H1 (cell line): ENCODE measurements at regions not wholly inside any gene's neighbourhood (a gene's known extent, or its start where the extent isn't known, plus 50 kb on each side); places are given as distances from the start of the nearest gene placed in this dataset.

Experiments
- CTCF ChIA-PET: fragments of 300-600 bp; sonication (Branson Sonifier 250); formaldehyde crosslinking; loops from one replicate; lab custom pipeline; 2021; ENCODE audit not compliant: partially characterized antibody; lab: Charles Lee
- POLR2A ChIA-PET: fragments of 300-600 bp; sonication (Branson Sonifier 250); formaldehyde crosslinking; loops from one replicate; lab custom pipeline; 2021; ENCODE audit warnings: inconsistent platforms; ENCODE audit not compliant: partially characterized antibody; lab: Charles Lee
- DNase-seq, 2 experiments: peaks; one replicate each; pipeline versions ENCODE4 v3.0.0 to v3.0.0-alpha.2; 2010 to 2022; ENCODE audit warnings: low spot score in 2 of 2, low read depth in 1 of 2, mixed read lengths in 1 of 2
- FAIRE-seq: peaks from 2 replicates; lab custom pipeline; 2011; peaks lifted over from hg19 to GRCh38; lab: Jason Lieb, UNC
- H2AFZ ChIP-seq: 2 replicates; pipeline ENCODE4 v1.8.1; 2012; ENCODE audit warnings: low read length, inconsistent platforms
- H2AK5ac ChIP-seq: 2 replicates; pipeline ENCODE4 v1.6.1; 2013; ENCODE audit warnings: low read depth, low read length
- H2BK120ac ChIP-seq: replicated peaks from 2 replicates; pipeline ENCODE3; 2013; ENCODE audit warnings: low read depth, low read length, inconsistent platforms
- H2BK12ac ChIP-seq: 2 replicates; pipeline ENCODE4 v1.6.1; 2013; ENCODE audit warnings: low read depth, low read length
- H2BK15ac ChIP-seq: 2 replicates; pipeline ENCODE4 v1.6.1; 2013; ENCODE audit warnings: low read length
- H2BK20ac ChIP-seq: 2 replicates; pipeline ENCODE4 v1.6.1; 2013; ENCODE audit warnings: low read length
- H2BK5ac ChIP-seq: 2 replicates; pipeline ENCODE4 v1.6.1; 2013; ENCODE audit warnings: low read depth, low read length
- H3K14ac ChIP-seq: 2 replicates; pipeline ENCODE4 v1.6.1; 2013; ENCODE audit warnings: inconsistent platforms; ENCODE audit not compliant: insufficient read length
- H3K18ac ChIP-seq: 2 replicates; pipeline ENCODE4 v1.6.1; 2013; ENCODE audit warnings: low read length; ENCODE audit errors: extremely low read depth
- H3K23ac ChIP-seq: 2 replicates; pipeline ENCODE4 v1.6.1; 2013; ENCODE audit warnings: inconsistent platforms; ENCODE audit not compliant: insufficient read length
- H3K23me2 ChIP-seq: 2 replicates; pipeline ENCODE4 v1.6.1; 2013; ENCODE audit warnings: low read depth, low read length
- H3K27ac ChIP-seq: 2 replicates; pipeline ENCODE4 v1.6.1; 2011; ENCODE audit warnings: low read depth, low read length, inconsistent platforms
- H3K27me3 ChIP-seq, 4 experiments: replicated peaks in 1 of 4; 1 replicate in 1 of 4; 2 replicates in 3 of 4; pipeline versions ENCODE4 v1.6.1 to v1.8.1; 2011 to 2013; ENCODE audit warnings: low read length in 3 of 4, mild to moderate bottlenecking in 3 of 4, inconsistent platforms in 2 of 4, mixed read lengths in 2 of 4, moderate library complexity in 1 of 4; ENCODE audit not compliant: control insufficient read depth in 3 of 4, insufficient read depth in 3 of 4; ENCODE audit errors: extremely low read depth in 1 of 4
- H3K36me3 ChIP-seq, 4 experiments: 2 replicates each; pipeline versions ENCODE4 v1.6.1 to v1.8.1; 2011 to 2013; ENCODE audit warnings: mild to moderate bottlenecking in 4 of 4, low read length in 3 of 4, moderate library complexity in 2 of 4, control low read depth in 1 of 4, inconsistent platforms in 1 of 4; ENCODE audit not compliant: insufficient read depth in 4 of 4, control insufficient read depth in 2 of 4
- H3K4ac ChIP-seq: replicated peaks from 2 replicates; pipeline ENCODE3; 2013; ENCODE audit warnings: low read length, low read depth, mixed read lengths, inconsistent platforms; ENCODE audit not compliant: insufficient read length
- H3K4me1 ChIP-seq, 4 experiments: replicated peaks in 1 of 4; 1 replicate in 1 of 4; 2 replicates in 3 of 4; pipeline versions ENCODE4 v1.6.1 to v1.8.1; 2011 to 2013; ENCODE audit warnings: low read length in 3 of 4, inconsistent platforms in 2 of 4, mixed read lengths in 1 of 4; ENCODE audit not compliant: insufficient read depth in 4 of 4, control insufficient read depth in 3 of 4
- H3K4me2 ChIP-seq, 2 experiments: 2 replicates each; pipeline versions ENCODE4 v1.6.1 to v1.8.1; 2011 to 2013; ENCODE audit warnings: low read depth in 2 of 2, low read length in 2 of 2, control low read depth in 1 of 2, inconsistent platforms in 1 of 2, mild to moderate bottlenecking in 1 of 2; ENCODE audit not compliant: insufficient read depth in 1 of 2
- H3K4me3 ChIP-seq, 4 experiments: fragments of 200-600, 300-600 bp in 1 of 4; sonication (generic), shearing (Covaris generic), sonication (Bioruptor Twin) in 1 of 4; 2 replicates each; pipeline versions ENCODE4 v1.5.1 to v1.8.1; 2011 to 2016; ENCODE audit warnings: low read length in 4 of 4, low read depth in 3 of 4, control low read depth in 2 of 4, inconsistent platforms in 2 of 4, mild to moderate bottlenecking in 2 of 4, mixed read lengths in 1 of 4, moderate library complexity in 1 of 4; ENCODE audit not compliant: insufficient read depth in 2 of 4; ENCODE audit errors: extremely low read depth in 1 of 4
- H3K56ac ChIP-seq: replicated peaks from 2 replicates; pipeline ENCODE3; 2013; ENCODE audit warnings: low read depth, mild to moderate bottlenecking, mixed read lengths, low read length, inconsistent platforms; ENCODE audit not compliant: insufficient read length
- H3K79me1 ChIP-seq: 2 replicates; pipeline ENCODE4 v1.6.1; 2013; ENCODE audit warnings: low read depth, low read length, control low read depth
- H3K79me2 ChIP-seq, 2 experiments: 2 replicates each; pipeline versions ENCODE4 v1.6.1 to v1.8.1; 2012 to 2013; ENCODE audit warnings: low read length in 2 of 2, mild to moderate bottlenecking in 2 of 2, inconsistent platforms in 1 of 2; ENCODE audit not compliant: insufficient read depth in 2 of 2, control insufficient read depth in 1 of 2
- H3K9ac ChIP-seq, 4 experiments: replicated peaks in 1 of 4; 1 replicate in 1 of 4; 2 replicates in 3 of 4; pipeline versions ENCODE4 v1.6.1 to v1.8.1; 2011 to 2013; ENCODE audit warnings: low read depth in 3 of 4, low read length in 3 of 4, control low read depth in 2 of 4, mild to moderate bottlenecking in 2 of 4, moderate library complexity in 2 of 4, inconsistent platforms in 1 of 4; ENCODE audit errors: extremely low read depth in 1 of 4
- H3K9me3 ChIP-seq, 2 experiments: 2 replicates each; pipeline versions ENCODE4 v1.6.1 to v1.8.1; 2012 to 2013; ENCODE audit warnings: mild to moderate bottlenecking in 2 of 2, moderate library complexity in 2 of 2, control low read depth in 1 of 2, inconsistent platforms in 1 of 2, low read depth in 1 of 2, low read length in 1 of 2, mixed read lengths in 1 of 2; ENCODE audit not compliant: insufficient read depth in 2 of 2
- H4K20me1 ChIP-seq, 2 experiments: replicated peaks in 1 of 2; 2 replicates each; pipeline versions ENCODE3 to v1.8.1; 2011 to 2013; ENCODE audit warnings: inconsistent platforms in 2 of 2, low read length in 2 of 2, mild to moderate bottlenecking in 1 of 2; ENCODE audit not compliant: insufficient read depth in 2 of 2, control insufficient read depth in 1 of 2
- H4K5ac ChIP-seq: 2 replicates; pipeline ENCODE4 v1.6.1; 2013; ENCODE audit warnings: low read length, low read depth, mixed read lengths, inconsistent platforms; ENCODE audit not compliant: insufficient read length
- H4K8ac ChIP-seq: 2 replicates; pipeline ENCODE4 v1.8.0; 2013; ENCODE audit warnings: mild to moderate bottlenecking, moderate library complexity, low read length, inconsistent platforms; ENCODE audit not compliant: insufficient read depth; ENCODE audit errors: extremely low read depth
- H4K91ac ChIP-seq: replicated peaks from 2 replicates; pipeline ENCODE3; 2013; ENCODE audit warnings: low read length, mixed read lengths, inconsistent platforms; ENCODE audit not compliant: insufficient read length
- CTBP2 ChIP-seq: IDR thresholded peaks from 2 replicates; pipeline ENCODE4 v1.7.0; 2011; ENCODE audit warnings: borderline replicate concordance, mild to moderate bottlenecking, moderate library complexity, mixed read lengths, low read length; ENCODE audit not compliant: insufficient read depth, insufficient read length
- RNF2 ChIP-seq: fragments of 200-900, 300-1000 bp; sonication (generic); IDR thresholded peaks from 2 replicates; pipeline ENCODE4 v1.7.1; 2016; ENCODE audit warnings: borderline replicate concordance, low read depth, mild to moderate bottlenecking, antibody characterized with exemption, low read length; ENCODE audit not compliant: poor library complexity, severe bottlenecking; ENCODE audit errors: missing control alignments
- SP2 ChIP-seq: IDR thresholded peaks from 2 replicates; pipeline ENCODE4 v1.6.1; 2012; ENCODE audit warnings: mild to moderate bottlenecking, low read length, inconsistent platforms
- WGBS, 2 experiments: shearing (Covaris generic) in 1 of 2; methylation state at CpG; one replicate each; pipeline versions ENCODE4 v1.1.6 to v1.1.7; 2013 to 2015; ENCODE audit warnings: low lambda C conversion rate in 2 of 2, mixed read lengths in 2 of 2, inconsistent platforms in 1 of 2, low coverage in 1 of 2, missing lambda C conversion rate in 1 of 2; ENCODE audit not compliant: insufficient replicate concordance in 2 of 2, insufficient coverage in 1 of 2, insufficient read length in 1 of 2; ENCODE audit errors: extremely low coverage in 1 of 2, missing lambda C conversion rate in 1 of 2; 5-methylcytosine and 5-hydroxymethylcytosine counted together
- TF ChIP-seq, protein P1 (sequence below): IDR thresholded peaks from 2 replicates; pipeline ENCODE4 v1.6.1; 2012; ENCODE audit warnings: low read length, inconsistent platforms
- TF ChIP-seq, protein P2 (sequence below), 3 experiments: IDR thresholded peaks; 1 replicate in 2 of 3; 2 replicates in 1 of 3; pipeline versions ENCODE4 v1.5.1 to v1.6.1; 2011; ENCODE audit warnings: low read length in 3 of 3, mild to moderate bottlenecking in 3 of 3, inconsistent platforms in 2 of 3, low read depth in 1 of 3, moderate library complexity in 1 of 3; ENCODE audit not compliant: insufficient read depth in 1 of 3; ENCODE audit errors: control extremely low read depth in 1 of 3

DNA sequence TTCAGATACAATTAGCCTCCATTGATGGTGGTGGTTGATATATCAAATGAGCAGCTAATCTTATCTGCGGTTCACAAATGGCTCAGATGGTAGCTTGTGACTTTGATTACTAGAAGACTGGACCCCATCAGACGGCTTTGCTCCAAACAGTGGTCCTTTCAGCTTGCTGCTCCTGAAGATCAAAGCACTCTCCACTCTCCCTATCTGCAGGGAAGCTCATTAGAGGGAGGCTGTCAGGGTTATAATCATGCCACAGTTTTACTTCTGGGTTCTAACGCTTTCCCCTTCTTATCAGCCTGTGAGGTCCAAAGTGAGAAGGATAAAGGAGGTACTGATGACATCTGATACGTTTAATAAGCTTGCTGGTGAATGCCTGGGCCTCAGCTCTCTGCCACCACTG lies 247.1 kb upstream of the NT5C1B start:
- no peaks in the 10 kb centered on the region for H3K23me2 ChIP-seq
- no peak overlapping the region for H3K4me3 ChIP-seq
- H3K14ac ChIP-seq, result no peak overlapping the region
- no peak overlapping the region for H3K56ac ChIP-seq
- H3K79me2 ChIP-seq, result no peaks in the 10 kb centered on the region
- DNase-seq (no peak), FAIRE-seq (no peak)
- peak overlapping the region in 1 of 2 experiments; percentile 66; a peak in 1 of 4 replicates for H3K4me2 ChIP-seq
- H3K9me3 ChIP-seq, result no peaks in the 10 kb centered on the region
- no peak overlapping the region for H2AK5ac ChIP-seq
- H4K8ac ChIP-seq, result no peak overlapping the region
- H4K91ac ChIP-seq, result no peak overlapping the region
- H4K5ac ChIP-seq, result no peak overlapping the region
- ChIA-PET POLR2A (no interaction called here), CTCF (interaction anchor here (0.8 to 2.0 kb wide), 6 partner anchors 9 to 444 kb away, joined by 3 to 7 read pairs (median 6); no protein-coding TSS in a partner anchor)
- no peak overlapping the region for H2BK5ac ChIP-seq
- peak overlapping the region; percentile 92; the same call in 1 of the 2 replicates for H2BK12ac ChIP-seq
- no peak overlapping the region for H3K4ac ChIP-seq
- no peaks in the 10 kb centered on the region for H3K36me3 ChIP-seq
- TF ChIP-seq, protein P1, sequence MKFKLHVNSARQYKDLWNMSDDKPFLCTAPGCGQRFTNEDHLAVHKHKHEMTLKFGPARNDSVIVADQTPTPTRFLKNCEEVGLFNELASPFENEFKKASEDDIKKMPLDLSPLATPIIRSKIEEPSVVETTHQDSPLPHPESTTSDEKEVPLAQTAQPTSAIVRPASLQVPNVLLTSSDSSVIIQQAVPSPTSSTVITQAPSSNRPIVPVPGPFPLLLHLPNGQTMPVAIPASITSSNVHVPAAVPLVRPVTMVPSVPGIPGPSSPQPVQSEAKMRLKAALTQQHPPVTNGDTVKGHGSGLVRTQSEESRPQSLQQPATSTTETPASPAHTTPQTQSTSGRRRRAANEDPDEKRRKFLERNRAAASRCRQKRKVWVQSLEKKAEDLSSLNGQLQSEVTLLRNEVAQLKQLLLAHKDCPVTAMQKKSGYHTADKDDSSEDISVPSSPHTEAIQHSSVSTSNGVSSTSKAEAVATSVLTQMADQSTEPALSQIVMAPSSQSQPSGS, result no peak
- TF ChIP-seq CTBP2 (no peak), RNF2 (no peak), SP2 (no peak)
- TF ChIP-seq, protein P2, sequence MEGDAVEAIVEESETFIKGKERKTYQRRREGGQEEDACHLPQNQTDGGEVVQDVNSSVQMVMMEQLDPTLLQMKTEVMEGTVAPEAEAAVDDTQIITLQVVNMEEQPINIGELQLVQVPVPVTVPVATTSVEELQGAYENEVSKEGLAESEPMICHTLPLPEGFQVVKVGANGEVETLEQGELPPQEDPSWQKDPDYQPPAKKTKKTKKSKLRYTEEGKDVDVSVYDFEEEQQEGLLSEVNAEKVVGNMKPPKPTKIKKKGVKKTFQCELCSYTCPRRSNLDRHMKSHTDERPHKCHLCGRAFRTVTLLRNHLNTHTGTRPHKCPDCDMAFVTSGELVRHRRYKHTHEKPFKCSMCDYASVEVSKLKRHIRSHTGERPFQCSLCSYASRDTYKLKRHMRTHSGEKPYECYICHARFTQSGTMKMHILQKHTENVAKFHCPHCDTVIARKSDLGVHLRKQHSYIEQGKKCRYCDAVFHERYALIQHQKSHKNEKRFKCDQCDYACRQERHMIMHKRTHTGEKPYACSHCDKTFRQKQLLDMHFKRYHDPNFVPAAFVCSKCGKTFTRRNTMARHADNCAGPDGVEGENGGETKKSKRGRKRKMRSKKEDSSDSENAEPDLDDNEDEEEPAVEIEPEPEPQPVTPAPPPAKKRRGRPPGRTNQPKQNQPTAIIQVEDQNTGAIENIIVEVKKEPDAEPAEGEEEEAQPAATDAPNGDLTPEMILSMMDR (IDR thresholded peaks at IDR 0.05; ENCODE audit: control extremely low read depth in 1 of 3, insufficient read depth in 1 of 3, low read depth in 1 of 3, low read length in 3 of 3), result no peak
- no peaks in the 10 kb centered on the region for H3K79me1 ChIP-seq
- no peak overlapping the region for H3K9ac ChIP-seq
- H3K27me3 ChIP-seq, result no peaks in the 10 kb centered on the region
- no peak overlapping the region for H2BK120ac ChIP-seq
- H4K20me1 ChIP-seq, result no peaks in the 10 kb centered on the region
- H3K4me1 ChIP-seq, result peaks cover 0 to 10% (median 5%) of the 10 kb centered on the region in 4 experiments; a peak in 4 of 7 replicates
- no peak overlapping the region for H3K27ac ChIP-seq
- no peak overlapping the region for H2AFZ ChIP-seq
- WGBS, 2 experiments, result 68% methylated on average over 4 of the region's 4 CpGs; no CpG with 5 or more reads in 1 of the 2 experiments
- peak overlapping the region; percentile 87 for H2BK20ac ChIP-seq
- no peak overlapping the region for H3K18ac ChIP-seq
- no peak overlapping the region for H3K23ac ChIP-seq
- no peak overlapping the region for H2BK15ac ChIP-seq
